ENCODE measurements at regions not wholly inside any gene's neighbourhood (a gene's known extent, or its start where the extent isn't known, plus 50 kb on each side); places are given as distances from the start of the nearest gene placed in this dataset.
A peak's percentile ranks its signal among the peaks of the same experiment; 100 is the strongest.

GRCh38 chr3:109927161-109927560 lies 589.8 kb upstream of the DPPA4 start:
- 49% methylated on average over 2 of the region's 2 CpGs for WGBS, 2 donors
- no peaks in the 10 kb centered on the region for H3K36me3 ChIP-seq
- TF ChIP-seq CTCF (IDR thresholded peaks at IDR 0.05): no peak
- intact Hi-C loops (cut with DNase I): no loop called here
- no peak overlapping the region for H3K4me3 ChIP-seq
- H3K27ac ChIP-seq: no peak overlapping the region
- ATAC-seq (peak in 2 of 4 donors; percentile 56 to 70), FAIRE-seq (no peak), DNase-seq (no peak)
- no peaks in the 10 kb centered on the region for H3K9me3 ChIP-seq
- no peaks in the 10 kb centered on the region for H3K4me1 ChIP-seq
- H3K27me3 ChIP-seq: no peaks in the 10 kb centered on the region

DNA sequence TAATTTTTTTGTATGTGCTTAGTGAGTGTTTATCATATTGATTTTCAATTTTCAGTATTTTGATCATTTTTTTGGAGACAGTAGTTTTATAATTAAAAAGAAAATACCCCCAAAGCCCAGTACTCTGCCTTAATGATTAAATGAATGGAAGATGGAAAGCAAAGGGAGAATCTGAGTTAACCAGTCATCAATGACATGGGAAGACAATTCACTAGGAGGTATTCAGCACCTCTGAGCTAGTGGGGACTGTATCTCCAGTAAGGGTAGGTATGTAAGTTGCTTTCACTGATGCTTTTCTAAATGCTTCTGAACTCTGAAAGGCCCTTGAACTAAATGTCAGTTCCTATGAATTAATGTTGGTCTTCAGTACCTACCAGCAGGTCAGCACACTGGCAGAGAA lies 590.4 kb upstream of the DPPA4 start:
- Histone ChIP-seq H3K9me3 (no peaks in the 10 kb centered on the region), H3K4me3 (no peak overlapping the region), H3K27me3 (no peaks in the 10 kb centered on the region), H3K27ac (no peak overlapping the region), H3K4me1 (no peaks in the 10 kb centered on the region), H3K36me3 (no peaks in the 10 kb centered on the region)
- intact Hi-C loops (cut with DNase I): no loop called here
- FAIRE-seq: no peak
- no peak for DNase-seq
- no peak for TF ChIP-seq CTCF (IDR thresholded peaks at IDR 0.05)
- no peak for ATAC-seq

DNA sequence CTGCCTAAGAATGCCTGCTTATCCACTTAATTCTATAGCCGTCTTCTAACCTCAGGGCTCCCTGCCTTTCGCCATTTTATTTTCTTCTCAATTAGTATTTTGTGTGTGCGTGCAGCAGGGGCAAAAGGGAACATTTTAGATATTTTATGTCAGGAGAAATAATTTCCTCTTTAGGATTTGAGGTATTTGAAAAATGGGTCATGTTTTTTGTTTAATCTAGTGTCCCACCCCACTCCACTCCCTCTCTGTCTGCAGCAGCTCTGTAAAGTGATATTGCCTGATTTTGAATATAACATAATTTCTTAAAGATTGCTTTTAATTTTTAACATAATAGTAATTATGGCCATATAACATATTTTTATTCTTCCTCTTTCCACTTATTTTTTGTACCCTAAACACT lies 593.2 kb upstream of the DPPA4 start:
- Histone ChIP-seq H3K27ac (no peak overlapping the region), H3K36me3 (no peaks in the 10 kb centered on the region), H3K4me1 (no peaks in the 10 kb centered on the region), H3K9me3 (no peaks in the 10 kb centered on the region), H3K27me3 (no peaks in the 10 kb centered on the region), H3K4me3 (no peak overlapping the region)
- WGBS, 2 donors: 59 to 67% methylated on average over 3 of the region's 3 CpGs
- no peak for TF ChIP-seq CTCF (IDR thresholded peaks at IDR 0.05)
- FAIRE-seq: no peak
- intact Hi-C loops (cut with DNase I): no loop called here
- no peak for ATAC-seq
- DNase-seq: no peak

DNA sequence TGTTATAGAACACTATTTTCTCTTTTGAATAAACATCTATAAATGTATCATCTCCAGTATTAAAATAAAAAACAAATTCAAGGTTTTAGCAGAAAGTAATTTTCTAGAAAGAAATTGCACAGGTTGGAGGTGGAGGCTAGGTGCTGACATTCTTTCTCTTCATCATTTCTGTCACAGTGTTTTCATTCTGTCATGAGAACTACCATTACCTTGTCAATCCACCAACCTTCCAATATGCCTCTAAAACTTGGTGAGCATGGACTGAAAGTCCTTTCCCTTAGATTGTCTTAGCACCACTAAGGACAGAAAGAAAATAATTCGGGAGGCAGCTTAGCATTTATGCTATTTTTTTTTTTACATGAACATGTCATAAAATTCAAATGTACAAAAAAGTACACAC lies 596.2 kb upstream of the DPPA4 start:
- no peak overlapping the region for H3K27ac ChIP-seq
- no peaks in the 10 kb centered on the region for H3K36me3 ChIP-seq
- no peaks in the 10 kb centered on the region for H3K4me1 ChIP-seq
- no peaks in the 10 kb centered on the region for H3K9me3 ChIP-seq
- FAIRE-seq (no peak), DNase-seq (no peak), ATAC-seq (no peak)
- intact Hi-C loops (cut with DNase I): no loop called here
- WGBS, 2 donors: 49 to 53% methylated on average over 1 of the region's 1 CpG
- no peak for TF ChIP-seq CTCF (IDR thresholded peaks at IDR 0.05)
- H3K4me3 ChIP-seq: no peak overlapping the region
- no peaks in the 10 kb centered on the region for H3K27me3 ChIP-seq

- intact Hi-C loops (cut with DNase I): no loop called here
- Histone ChIP-seq H3K36me3 (no peaks in the 10 kb centered on the region), H3K4me3 (no peak overlapping the region), H3K9me3 (no peaks in the 10 kb centered on the region), H3K27ac (no peak overlapping the region), H3K27me3 (peaks cover 0 to 4% (median 0%) of the 10 kb centered on the region in 4 donors), H3K4me1 (no peaks in the 10 kb centered on the region)
- WGBS, 2 donors: 0 to 57% methylated on average over 1 of the region's 1 CpG
- no peak for TF ChIP-seq CTCF (IDR thresholded peaks at IDR 0.05)
- FAIRE-seq (no peak), ATAC-seq (no peak), DNase-seq (no peak)
Observed at GRCh38 chr3:109939817-109940216, 602.5 kb upstream of the DPPA4 start.

Data from pancreas (tissue), 10 donors.